IMR-90 (cell line): ENCODE measurements at regions not wholly inside any gene's neighbourhood (a gene's known extent, or its start where the extent isn't known, plus 50 kb on each side); places are given as distances from the start of the nearest gene placed in this dataset.

ENCODE experiments used
- RFX5 ChIP-seq: IDR thresholded peaks from 2 replicates; pipeline ENCODE4 v1.8.0; 2012; ENCODE audit warnings: low read depth, mild to moderate bottlenecking, low read length, moderate library complexity
- TF ChIP-seq, protein P1 (sequence below): conservative IDR thresholded peaks from 2 replicates; pipeline ENCODE4 v1.5.1; 2012; ENCODE audit warnings: mild to moderate bottlenecking, low read depth, low read length, improper control_type of control experiment

- TF ChIP-seq, protein P1, sequence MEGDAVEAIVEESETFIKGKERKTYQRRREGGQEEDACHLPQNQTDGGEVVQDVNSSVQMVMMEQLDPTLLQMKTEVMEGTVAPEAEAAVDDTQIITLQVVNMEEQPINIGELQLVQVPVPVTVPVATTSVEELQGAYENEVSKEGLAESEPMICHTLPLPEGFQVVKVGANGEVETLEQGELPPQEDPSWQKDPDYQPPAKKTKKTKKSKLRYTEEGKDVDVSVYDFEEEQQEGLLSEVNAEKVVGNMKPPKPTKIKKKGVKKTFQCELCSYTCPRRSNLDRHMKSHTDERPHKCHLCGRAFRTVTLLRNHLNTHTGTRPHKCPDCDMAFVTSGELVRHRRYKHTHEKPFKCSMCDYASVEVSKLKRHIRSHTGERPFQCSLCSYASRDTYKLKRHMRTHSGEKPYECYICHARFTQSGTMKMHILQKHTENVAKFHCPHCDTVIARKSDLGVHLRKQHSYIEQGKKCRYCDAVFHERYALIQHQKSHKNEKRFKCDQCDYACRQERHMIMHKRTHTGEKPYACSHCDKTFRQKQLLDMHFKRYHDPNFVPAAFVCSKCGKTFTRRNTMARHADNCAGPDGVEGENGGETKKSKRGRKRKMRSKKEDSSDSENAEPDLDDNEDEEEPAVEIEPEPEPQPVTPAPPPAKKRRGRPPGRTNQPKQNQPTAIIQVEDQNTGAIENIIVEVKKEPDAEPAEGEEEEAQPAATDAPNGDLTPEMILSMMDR = no peak
- no peak for TF ChIP-seq RFX5
Measured at GRCh38 chr7:91474074-91474473, 209.8 kb downstream of the FZD1 start.
